Skeletal muscle satellite cell (primary cell): ENCODE measurements at regions not wholly inside any gene's neighbourhood (a gene's known extent, or its start where the extent isn't known, plus 50 kb on each side); places are given as distances from the start of the nearest gene placed in this dataset.
"Not testable (repeated sequence)": the region's sequence is repeated elsewhere in the genome, so short reads cannot be mapped to it uniquely, and the experiment has no call there.

Experiments used
- H3K27me3 ChIP-seq: 2 replicates; pipeline ENCODE4 v1.7.0; 2013; ENCODE audit warnings: low read length; ENCODE audit not compliant: control insufficient read depth, insufficient read depth
- H3K36me3 ChIP-seq: 2 replicates; pipeline ENCODE4 v1.7.0; 2013; ENCODE audit warnings: mild to moderate bottlenecking, control low read depth, low read length; ENCODE audit not compliant: insufficient read depth
- H3K4me1 ChIP-seq: 2 replicates; pipeline ENCODE4 v1.7.0; 2013; ENCODE audit warnings: low read length; ENCODE audit not compliant: control insufficient read depth, insufficient read depth
- H3K4me2 ChIP-seq: 2 replicates; pipeline ENCODE4 v1.7.0; 2013; ENCODE audit warnings: mild to moderate bottlenecking, low read length
- H3K4me3 ChIP-seq: 2 replicates; pipeline ENCODE4 v1.7.0; 2013; ENCODE audit warnings: low read length
- H3K9ac ChIP-seq: 2 replicates; pipeline ENCODE4 v1.7.0; 2013; ENCODE audit warnings: mild to moderate bottlenecking, low read depth, low read length, moderate library complexity
- H3K9me3 ChIP-seq: replicated peaks from 2 replicates; pipeline ENCODE4 v1.7.0; 2013; ENCODE audit warnings: mild to moderate bottlenecking, control low read depth, low read length

DNA sequence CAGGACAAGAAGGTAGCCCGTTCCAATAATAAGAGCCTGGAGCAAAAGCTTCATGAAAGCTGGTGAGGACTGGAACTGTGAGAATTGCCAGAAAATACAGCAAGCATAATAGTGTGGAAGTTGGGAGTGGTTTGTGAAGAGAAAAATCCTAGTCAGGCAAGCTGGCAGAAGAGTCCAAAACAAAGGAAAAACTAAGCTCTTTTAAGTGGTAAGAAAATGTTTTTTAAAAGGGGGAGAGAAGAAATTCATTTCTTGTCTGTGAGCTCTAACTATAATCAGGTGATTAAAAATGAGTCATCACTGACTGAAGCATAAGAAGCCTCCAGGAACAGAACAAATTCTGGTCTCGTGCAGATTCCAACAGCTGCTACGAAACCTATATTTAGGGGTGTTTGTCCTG is 102.6 kb downstream of the CAAP1 start:
- no peaks in the 10 kb centered on the region for H3K27me3 ChIP-seq
- peaks cover 8% of the 10 kb centered on the region for H3K4me1 ChIP-seq
- peak overlapping the region; percentile 9 for H3K4me2 ChIP-seq
- no peak overlapping the region for H3K4me3 ChIP-seq
- no peaks in the 10 kb centered on the region for H3K36me3 ChIP-seq
- H3K9ac ChIP-seq = peak overlapping the region; percentile 8
- H3K9me3 ChIP-seq = no peaks in the 10 kb centered on the region

DNA sequence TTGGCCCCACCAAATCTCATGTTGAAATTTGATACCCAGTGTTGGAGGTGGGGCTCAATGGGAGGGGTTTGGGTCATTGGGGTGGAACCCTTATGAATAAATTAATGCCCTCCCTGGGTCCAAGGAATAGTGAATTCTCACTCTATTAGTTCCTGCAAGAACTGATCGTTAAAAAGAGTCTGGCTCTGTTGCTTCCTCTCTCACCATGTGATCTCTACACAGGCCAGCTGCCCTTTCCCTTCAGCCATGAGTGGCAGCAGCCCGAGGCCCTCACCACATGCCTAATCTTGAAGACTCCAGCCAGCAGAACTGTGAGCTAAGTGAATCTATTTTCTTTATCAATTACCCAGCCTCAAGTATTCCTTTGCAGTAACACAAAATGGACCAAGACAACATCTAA is 106.0 kb downstream of the CAAP1 start:
- Histone ChIP-seq H3K27me3 (peaks cover 5% of the 10 kb centered on the region), H3K9ac (no peak overlapping the region), H3K9me3 (no peaks in the 10 kb centered on the region), H3K4me3 (no peak overlapping the region), H3K4me1 (peaks cover 8% of the 10 kb centered on the region), H3K36me3 (no peaks in the 10 kb centered on the region), H3K4me2 (no peak overlapping the region)

DNA sequence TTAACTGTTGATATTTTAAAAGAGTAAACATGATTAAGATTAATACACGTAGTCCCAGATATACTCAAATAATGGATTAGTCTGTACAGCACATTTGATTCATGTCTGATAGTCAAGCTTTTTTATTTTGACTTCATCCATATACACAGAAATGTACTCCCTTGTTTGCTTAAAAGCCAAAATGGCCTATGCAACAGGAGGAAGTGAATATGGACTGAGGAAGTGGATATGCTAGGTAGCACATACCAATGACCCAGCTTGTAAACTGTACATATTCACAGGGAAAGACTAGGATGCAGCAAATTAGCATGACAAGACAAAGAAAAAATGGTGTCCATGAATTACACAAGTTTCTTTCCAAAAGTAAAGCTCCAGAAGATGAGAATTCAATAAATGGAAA is 109.7 kb downstream of the CAAP1 start:
- no peaks in the 10 kb centered on the region for H3K9me3 ChIP-seq
- H3K4me2 ChIP-seq = no peak overlapping the region
- H3K27me3 ChIP-seq = peaks cover 5% of the 10 kb centered on the region
- no peak overlapping the region for H3K4me3 ChIP-seq
- H3K9ac ChIP-seq = no peak overlapping the region
- no peaks in the 10 kb centered on the region for H3K36me3 ChIP-seq
- no peaks in the 10 kb centered on the region for H3K4me1 ChIP-seq

DNA sequence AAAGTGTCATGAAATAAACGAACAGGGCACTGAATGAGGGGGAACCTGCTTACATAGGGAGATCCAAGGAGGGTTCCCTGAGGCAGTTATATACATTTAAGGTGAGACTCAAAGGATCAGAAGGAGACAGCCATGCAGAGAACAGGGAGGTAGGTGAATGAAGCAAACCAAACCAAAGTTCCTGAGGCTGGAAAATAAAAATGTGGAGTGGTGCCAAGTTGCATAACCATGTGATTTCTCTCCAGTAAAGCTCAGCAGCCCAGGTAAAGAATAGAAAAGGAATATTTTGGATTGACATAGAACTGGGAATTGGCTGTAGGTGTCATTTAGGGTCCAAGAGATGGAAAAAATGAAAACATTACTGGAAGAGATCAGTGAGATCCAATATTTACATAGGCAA is 110.7 kb downstream of the CAAP1 start:
- no peak overlapping the region for H3K9ac ChIP-seq
- no peak overlapping the region for H3K4me3 ChIP-seq
- no peaks in the 10 kb centered on the region for H3K9me3 ChIP-seq
- no peak overlapping the region for H3K4me2 ChIP-seq
- H3K4me1 ChIP-seq = no peaks in the 10 kb centered on the region
- peaks cover 5% of the 10 kb centered on the region for H3K27me3 ChIP-seq
- no peaks in the 10 kb centered on the region for H3K36me3 ChIP-seq

DNA sequence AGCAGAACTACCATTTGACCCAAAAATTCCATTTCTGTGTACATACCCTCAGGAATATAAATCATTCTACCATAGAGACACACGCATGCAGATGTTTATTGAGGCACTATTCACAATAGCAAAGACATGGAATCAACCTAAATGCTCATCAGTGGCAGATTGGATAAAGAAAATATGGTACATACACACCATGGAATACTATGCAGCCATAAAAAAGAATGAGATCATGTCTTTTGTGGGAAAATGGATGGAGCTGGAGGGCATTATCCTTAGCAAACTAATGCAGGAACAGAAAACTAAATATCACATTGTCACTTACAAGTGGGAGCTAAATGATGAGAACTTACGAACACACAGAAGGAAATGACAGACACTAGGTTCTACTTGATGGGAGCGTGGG is 112.3 kb downstream of the CAAP1 start:
- not testable (repeated sequence) for H3K36me3 ChIP-seq, H3K4me3 ChIP-seq, H3K9ac ChIP-seq, H3K27me3 ChIP-seq, H3K9me3 ChIP-seq, H3K4me2 ChIP-seq, H3K4me1 ChIP-seq

DNA sequence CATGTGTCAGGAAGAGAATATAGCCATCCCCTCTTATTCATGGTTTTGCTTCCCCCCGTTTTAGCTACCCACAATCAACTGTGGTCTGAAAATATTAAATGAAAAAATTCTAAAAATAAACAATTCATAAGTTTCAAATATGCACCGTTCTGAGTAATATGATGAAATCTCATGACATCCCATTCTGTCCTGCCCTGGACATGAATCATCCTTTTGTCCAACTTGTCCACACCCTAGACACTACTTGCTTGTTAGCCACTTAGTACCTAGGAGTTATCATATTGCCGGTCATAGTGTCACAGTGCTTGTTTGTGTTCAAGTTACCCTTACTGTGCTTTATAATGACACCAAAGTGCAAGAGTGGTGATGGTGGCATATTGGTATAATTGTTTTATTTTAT is 113.5 kb downstream of the CAAP1 start:
- Histone ChIP-seq H3K9me3 (no peaks in the 10 kb centered on the region), H3K27me3 (peaks cover 5% of the 10 kb centered on the region), H3K4me1 (no peaks in the 10 kb centered on the region), H3K36me3 (no peaks in the 10 kb centered on the region), H3K4me2 (no peak overlapping the region), H3K9ac (no peak overlapping the region), H3K4me3 (no peak overlapping the region)

DNA sequence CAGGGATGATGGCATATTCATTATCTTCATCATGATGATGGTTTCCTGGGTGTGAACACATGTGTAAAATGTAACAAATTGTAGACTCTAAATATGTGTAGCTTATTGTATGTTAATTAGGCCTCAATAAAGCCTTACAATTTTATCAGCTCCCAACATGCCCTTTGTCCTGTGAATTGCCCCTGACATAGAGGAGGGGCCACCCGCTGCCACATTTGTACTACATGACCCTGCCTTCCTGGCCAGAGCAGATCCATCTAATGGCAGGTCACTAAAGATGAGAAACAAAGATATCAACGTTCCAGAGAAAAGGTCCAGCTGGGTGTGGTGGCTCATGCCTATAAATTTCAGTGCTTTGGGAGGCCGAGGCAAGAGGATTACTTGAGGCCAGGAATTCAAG is 117.2 kb downstream of the CAAP1 start:
- no peaks in the 10 kb centered on the region for H3K36me3 ChIP-seq
- H3K4me3 ChIP-seq = no peak overlapping the region
- H3K4me2 ChIP-seq = no peak overlapping the region
- no peaks in the 10 kb centered on the region for H3K27me3 ChIP-seq
- H3K4me1 ChIP-seq = no peaks in the 10 kb centered on the region
- no peaks in the 10 kb centered on the region for H3K9me3 ChIP-seq
- H3K9ac ChIP-seq = no peak overlapping the region

DNA sequence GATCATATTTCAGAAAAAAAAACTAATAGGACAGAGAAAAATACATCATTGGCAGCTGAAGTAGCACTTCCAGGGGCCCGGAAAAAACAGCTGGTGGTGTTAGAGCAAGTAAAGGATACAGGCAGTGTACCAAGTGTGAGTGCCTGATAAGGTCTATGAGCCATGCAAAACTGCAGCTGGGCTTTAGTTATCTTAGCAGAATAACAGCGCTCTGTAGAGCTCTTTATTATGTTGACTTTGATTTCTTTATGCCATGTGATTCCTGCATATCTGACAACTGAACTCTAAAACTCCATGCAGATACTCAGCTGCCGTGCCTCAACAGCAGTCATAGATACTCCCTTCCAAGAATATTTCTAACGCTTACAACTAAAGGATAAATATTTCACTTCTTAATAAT is 119.5 kb downstream of the CAAP1 start:
- H3K9me3 ChIP-seq = no peaks in the 10 kb centered on the region
- H3K4me3 ChIP-seq = no peak overlapping the region
- H3K36me3 ChIP-seq = no peaks in the 10 kb centered on the region
- no peak overlapping the region for H3K9ac ChIP-seq
- no peaks in the 10 kb centered on the region for H3K4me1 ChIP-seq
- H3K27me3 ChIP-seq = no peaks in the 10 kb centered on the region
- H3K4me2 ChIP-seq = no peak overlapping the region

DNA sequence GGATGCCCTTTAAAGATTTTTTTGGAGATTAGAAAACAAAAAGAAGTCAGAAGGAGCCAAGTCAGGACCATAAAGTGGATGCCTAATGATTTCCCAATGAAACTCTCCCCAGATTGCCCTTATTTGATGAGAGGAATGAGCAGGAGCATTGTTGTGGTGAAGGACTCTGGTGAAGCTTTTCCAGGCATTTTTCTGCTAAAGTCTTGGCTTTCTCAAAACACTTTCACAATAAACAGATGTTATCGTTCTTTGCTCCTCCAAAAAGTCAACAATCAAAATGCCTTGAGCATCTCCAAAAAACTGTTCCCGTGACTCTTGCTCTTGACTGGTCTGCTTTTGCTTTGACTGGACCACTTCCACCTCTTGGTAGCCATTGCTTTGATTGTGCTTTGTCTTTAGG is 121.8 kb downstream of the CAAP1 start:
- Histone ChIP-seq H3K4me1 (no peaks in the 10 kb centered on the region), H3K27me3 (no peaks in the 10 kb centered on the region)

DNA sequence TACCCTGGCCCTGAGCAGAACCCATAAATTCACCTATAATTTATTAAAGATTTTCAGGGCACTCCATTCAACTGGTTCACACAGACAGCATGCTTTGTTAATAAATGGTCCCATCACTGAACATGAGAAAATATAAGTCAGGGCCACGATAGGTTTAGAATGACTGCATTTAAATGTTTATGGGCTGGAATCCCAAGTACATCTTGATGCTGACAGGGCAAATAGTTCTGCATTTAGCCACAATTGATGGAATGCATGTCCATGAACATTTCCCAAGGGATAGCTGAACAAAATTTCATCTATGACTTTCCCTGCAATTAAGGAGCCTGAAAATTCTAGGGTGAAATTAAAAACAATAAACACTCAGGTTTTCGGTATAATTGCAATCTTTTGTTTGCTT is 124.5 kb downstream of the CAAP1 start:
- no peaks in the 10 kb centered on the region for H3K4me1 ChIP-seq
- no peaks in the 10 kb centered on the region for H3K27me3 ChIP-seq
- no peaks in the 10 kb centered on the region for H3K36me3 ChIP-seq
- no peak overlapping the region for H3K4me3 ChIP-seq
- H3K9ac ChIP-seq = no peak overlapping the region
- H3K9me3 ChIP-seq = no peaks in the 10 kb centered on the region
- no peak overlapping the region for H3K4me2 ChIP-seq

More for the DNA sequence above, 121.8 kb downstream of the CAAP1 start:
- Histone ChIP-seq H3K4me3 (no peak overlapping the region), H3K4me2 (no peak overlapping the region), H3K9ac (no peak overlapping the region), H3K9me3 (no peaks in the 10 kb centered on the region), H3K36me3 (no peaks in the 10 kb centered on the region)

DNA sequence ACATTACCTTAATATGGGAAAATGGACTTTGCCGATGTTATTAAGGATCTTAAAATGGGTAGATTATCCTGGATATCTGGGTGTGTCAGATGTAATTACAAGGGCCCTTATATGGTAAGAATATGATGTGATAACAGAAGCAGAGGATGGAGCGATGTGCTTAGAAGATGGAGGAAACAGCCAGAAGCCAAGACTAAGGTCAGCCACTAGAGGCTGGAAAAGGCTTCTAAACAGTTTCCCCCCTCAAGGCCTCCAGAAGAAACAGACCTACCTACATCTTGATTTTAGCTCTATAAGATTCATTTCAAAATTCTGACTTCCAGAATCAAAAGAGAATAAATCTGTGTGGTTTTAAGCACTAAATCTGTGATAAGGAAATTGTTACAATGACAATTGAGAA is 131.9 kb downstream of the CAAP1 start:
- peaks cover 10% of the 10 kb centered on the region for H3K27me3 ChIP-seq
- no peaks in the 10 kb centered on the region for H3K4me1 ChIP-seq
- no peak overlapping the region for H3K9ac ChIP-seq
- no peak overlapping the region for H3K4me3 ChIP-seq
- no peaks in the 10 kb centered on the region for H3K36me3 ChIP-seq
- H3K4me2 ChIP-seq = no peak overlapping the region
- H3K9me3 ChIP-seq = no peaks in the 10 kb centered on the region

DNA sequence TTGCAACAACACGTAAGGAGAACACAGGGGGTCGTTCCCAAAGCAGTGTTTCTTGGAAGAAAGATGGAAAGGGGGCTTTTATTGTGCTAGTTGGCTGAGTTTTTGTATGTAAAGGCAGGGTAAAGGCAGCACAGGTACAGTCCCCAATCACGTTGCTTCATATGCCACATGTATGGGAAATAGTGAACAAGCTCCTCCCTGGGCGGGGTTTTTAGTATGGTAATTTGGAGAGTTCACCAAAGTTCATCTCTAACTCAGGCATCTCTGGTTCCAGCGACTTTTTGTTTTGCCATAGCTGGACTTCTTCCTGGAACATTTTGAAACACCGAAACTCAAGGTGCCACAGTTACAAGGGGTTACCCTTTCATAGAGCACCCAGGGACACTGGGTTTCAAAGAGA is 133.9 kb downstream of the CAAP1 start:
- Histone ChIP-seq H3K9ac (no peak overlapping the region), H3K4me3 (no peak overlapping the region), H3K27me3 (peaks cover 10% of the 10 kb centered on the region), H3K9me3 (no peaks in the 10 kb centered on the region), H3K36me3 (no peaks in the 10 kb centered on the region), H3K4me2 (no peak overlapping the region), H3K4me1 (no peaks in the 10 kb centered on the region)
